Stimulated activated CD8-positive, alpha-beta memory T cell treated with anti-CD3 and anti-CD28 coated beads, Interleukin-12 subunit alpha, Interleukin-12 subunit beta, amount 100 ng/mL, for 4 hours (primary cell): ENCODE measurements at regions not wholly inside any gene's neighbourhood (a gene's known extent, or its start where the extent isn't known, plus 50 kb on each side); places are given as distances from the start of the nearest gene placed in this dataset.

Experiments used
- DNase-seq: peaks from one replicate; pipeline ENCODE4 v3.0.0-alpha.2; 2020; ENCODE audit warnings: low read depth

- DNase-seq, result no peak
These were observed 613.0 kb downstream of the NPHP4 start for GRCh38 chr1:5379176-5379759.

DNA sequence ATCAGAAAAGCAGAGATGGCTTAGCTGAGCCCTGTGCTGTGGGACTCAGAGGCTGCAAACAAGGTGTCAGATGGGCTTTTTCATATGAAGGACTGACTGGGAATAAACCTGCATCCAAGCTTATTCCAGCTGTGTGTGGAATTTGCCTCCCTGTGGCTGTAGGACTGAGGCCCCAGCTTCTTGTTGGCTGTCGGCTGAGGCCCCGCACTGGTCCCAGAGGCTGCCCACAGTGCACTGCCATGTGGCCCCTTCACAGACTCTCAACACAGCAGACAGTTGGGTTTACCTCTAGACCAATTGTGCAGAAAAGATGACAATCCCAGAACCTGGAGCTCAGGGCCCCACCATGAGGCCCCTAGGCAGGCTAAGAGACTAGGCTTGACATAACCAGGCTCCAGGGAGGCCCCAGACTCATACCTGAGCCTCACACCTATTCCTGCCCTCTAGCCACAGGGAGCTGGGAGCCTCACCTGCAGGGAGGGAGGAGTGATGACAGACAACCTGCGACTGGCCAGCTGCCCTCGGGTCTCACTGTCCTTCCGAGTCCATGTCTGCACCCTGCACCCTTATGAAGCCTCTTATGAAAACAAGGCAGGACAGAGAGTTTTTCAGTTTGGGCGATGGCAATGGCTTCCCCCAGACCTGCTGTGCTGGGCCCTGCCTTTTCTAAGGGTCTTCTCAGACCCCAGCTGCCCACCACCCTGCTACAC, 615.5 kb downstream of the NPHP4 start:
- no peak for DNase-seq

GRCh38 chr1:5375481-5375880, 616.7 kb downstream of the NPHP4 start:
- DNase-seq, result no peak

DNA sequence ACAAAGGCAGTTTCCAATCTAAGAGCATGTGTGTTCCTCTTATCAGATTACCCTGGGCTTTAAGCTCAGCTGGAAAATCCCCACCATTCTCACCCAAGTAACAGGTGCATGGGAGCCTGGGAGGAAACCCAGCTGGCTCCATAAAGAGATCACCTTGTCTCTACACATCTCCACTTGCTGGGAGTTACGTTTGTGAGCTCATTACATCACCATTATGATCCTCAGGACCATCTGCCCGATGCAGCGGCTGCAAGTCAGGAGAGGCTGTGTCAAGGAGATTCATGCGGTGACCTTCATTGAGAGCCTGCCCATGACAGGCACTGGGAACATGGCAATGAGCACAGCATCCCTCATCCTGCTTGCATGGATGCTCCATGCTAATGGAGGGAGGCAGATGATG, 618.0 kb downstream of the NPHP4 start:
- DNase-seq, result no peak

DNA sequence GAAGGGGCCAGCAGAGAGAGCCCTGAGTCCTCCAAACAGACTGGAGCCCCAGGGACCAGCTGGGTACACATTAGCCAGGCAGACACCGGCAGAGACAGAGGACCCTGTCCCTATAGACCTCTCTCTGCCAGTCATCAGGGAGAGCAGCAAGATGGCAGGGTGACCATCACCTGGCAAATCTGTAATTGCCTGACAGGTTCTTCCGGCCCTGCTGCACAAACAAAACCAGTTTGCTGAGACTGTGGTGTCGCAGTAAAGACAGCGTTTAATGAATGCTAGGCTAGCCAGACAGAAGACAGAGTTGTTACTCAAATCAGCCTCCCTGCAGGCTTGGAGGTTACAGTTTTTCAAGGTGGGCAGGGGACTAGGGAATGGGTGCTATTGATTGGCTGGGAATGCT, 618.9 kb downstream of the NPHP4 start:
- DNase-seq, result no peak

DNA sequence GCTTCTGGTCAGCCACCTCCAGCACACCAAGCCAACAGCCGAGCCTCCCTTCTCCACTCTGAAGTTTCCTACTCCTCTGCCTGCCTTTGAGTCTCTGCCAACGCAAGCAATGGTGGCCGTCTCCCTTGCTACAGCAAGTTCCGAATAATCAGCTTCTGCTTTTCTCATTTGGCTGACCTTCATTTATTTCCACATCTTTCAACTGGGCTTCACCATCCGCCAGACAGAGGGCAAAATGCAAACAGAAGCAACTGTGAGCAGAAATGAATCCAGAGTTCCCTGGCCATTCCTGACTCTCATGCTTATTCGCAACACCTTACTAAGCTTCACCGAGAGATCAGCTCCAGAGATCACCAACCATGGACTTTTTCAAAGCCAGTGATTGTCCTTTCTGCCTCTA, 621.0 kb downstream of the NPHP4 start:
- no peak for DNase-seq

GRCh38 chr1:5370311-5370710, 621.9 kb downstream of the NPHP4 start:
- DNase-seq, result no peak

- DNase-seq, result no peak
These were observed 623.0 kb downstream of the NPHP4 start for GRCh38 chr1:5369223-5369622.

- no peak for DNase-seq
These were observed 624.0 kb downstream of the NPHP4 start for GRCh38 chr1:5368201-5368600.

DNA sequence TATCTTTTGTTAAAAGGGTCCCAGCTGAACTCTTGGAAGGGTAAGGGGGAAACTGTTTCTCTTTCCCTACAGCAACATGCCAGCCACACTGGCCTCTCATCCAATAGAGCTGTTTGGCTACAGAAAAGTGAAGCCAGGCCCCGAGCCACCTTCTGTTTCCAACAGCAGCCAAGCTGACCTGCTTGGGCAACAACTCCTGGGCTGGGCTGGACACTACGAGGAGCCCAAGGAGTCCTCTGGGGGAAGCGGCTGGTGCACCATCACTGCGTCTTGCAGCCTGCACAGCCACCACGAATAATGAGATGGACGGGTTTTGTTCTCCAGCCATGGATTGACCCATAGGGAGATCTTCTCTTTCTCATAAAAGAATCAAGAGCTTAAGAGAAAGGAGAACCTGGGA, 624.9 kb downstream of the NPHP4 start:
- DNase-seq, result no peak

DNA sequence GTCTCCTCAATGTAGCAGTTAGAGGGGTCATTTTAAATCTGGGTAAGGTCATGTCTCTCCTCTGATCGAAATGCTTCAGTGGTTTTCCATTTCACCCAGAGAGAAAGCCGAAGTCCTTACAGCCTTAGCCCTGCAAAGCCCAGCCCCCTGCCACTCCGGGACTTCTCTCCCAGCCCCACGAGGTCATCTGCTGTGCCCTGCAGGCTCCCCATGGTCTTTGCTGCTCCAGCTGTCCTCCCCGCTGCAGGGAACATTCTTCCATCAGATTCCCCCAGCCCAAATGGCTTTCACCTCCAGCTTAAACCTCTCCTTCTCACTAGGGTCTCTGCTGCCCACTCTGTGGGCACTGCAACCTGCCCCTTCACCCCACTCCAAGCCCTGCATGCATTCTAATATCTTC, 626.5 kb downstream of the NPHP4 start:
- no peak for DNase-seq

GRCh38 chr1:5364591-5364990, 627.6 kb downstream of the NPHP4 start:
- DNase-seq, result no peak

GRCh38 chr1:5354681-5355080, 637.5 kb downstream of the NPHP4 start:
- DNase-seq, result no peak

DNA sequence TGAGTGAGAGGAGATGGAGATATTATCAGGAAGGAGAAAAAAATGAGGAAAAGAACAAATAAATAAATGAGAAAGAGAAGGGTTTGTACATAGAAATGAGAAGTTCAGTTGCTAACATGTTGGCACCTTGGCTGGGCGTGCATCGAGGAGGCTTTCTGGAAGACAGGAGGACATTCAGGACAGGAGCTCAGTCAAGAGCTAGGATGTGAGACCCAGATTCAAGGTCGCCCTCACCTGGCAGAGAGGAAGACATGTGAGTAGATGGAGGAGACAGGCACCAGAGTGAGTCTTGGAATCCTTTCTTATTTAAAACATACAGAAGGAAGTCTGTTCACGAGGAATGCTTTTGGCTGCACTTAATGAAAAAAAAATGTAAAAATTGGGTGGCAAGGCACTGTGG, 640.9 kb downstream of the NPHP4 start:
- no peak for DNase-seq

DNA sequence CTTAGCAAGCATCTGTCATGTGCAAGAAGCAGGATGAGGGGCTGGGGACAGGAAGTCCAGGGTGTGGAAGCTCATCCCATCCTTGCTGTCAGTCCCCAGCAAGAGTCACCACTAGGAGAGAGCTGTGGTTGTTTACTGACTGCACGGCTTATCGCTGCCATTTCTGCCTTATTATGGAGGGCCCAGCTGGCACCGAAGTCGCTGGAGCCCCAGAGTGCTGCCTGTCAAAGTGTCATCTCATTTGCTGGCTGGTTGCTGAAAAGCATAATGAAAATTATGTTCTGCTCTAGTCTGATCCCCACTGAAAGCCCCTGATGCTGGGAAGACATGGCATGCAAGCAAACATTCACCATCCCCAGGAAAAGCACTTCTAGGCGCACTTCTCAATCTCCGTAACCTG, 642.7 kb downstream of the NPHP4 start:
- no peak for DNase-seq

- no peak for DNase-seq
These were observed 643.3 kb downstream of the NPHP4 start for GRCh38 chr1:5348732-5349465.

DNA sequence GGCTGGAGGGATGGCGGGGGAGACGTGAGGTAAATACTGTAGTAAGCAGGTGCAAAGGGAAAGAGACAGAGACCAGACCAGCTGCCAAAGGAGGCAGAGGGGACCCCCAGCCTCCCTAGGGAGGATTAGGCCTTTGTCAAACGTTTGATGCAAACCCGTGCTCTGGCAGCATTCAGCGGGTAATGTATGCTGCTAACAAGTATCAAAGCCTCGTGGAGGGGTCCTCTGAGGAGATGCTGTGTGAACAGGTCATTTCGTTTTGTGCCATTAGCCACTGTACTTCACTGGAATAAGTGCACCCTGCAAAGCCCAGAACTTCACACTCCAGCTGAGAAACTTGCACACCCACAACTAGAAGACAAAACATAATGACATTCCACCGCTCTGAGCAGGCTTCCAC, 644.5 kb downstream of the NPHP4 start:
- DNase-seq, result no peak

GRCh38 chr1:5345556-5345955, 646.7 kb downstream of the NPHP4 start:
- no peak for DNase-seq

GRCh38 chr1:5343256-5344020, 648.8 kb downstream of the NPHP4 start:
- no peak for DNase-seq

- no peak for DNase-seq
These were observed 649.4 kb downstream of the NPHP4 start for GRCh38 chr1:5342830-5343229.

DNA sequence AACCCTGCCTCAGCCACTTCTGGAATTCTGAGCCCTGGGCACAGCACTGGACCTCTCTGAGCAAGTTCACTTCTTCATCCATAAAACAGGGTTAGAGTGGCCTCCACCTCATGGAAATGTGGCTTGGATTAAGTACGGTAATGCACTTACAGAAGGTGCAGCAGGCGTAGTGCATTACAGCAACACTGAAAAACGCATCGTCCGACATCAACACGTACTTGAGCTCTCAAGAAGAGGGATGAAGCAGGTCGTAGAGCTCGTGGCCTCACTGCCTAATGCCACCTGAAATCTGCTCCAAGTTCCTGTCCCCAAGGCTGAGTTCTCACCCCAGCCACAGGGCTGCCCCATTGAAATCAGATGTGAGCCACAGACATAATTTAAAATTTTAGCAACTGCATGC, 650.1 kb downstream of the NPHP4 start:
- DNase-seq, result no peak

DNA sequence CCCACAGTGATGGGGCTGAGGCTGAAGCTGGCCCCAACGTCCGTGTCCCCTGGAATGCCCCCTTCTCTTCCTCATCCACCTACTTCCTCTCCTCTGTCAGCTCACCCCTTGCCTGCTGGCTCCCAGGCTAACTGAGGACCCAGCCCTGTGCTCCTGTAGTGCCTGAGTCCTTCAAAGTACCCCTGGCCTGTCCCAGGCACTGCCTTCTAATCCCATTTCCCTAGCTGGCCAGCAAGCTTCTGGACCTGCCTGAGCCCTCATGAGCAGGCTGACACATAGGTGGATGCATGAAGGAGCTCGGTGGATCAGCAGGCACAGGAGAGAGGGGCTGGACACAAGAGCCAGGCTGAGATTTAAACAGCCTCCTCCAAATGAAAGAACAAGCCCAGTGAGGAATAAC, 650.8 kb downstream of the NPHP4 start:
- no peak for DNase-seq
